ENCODE measurements at regions not wholly inside any gene's neighbourhood (a gene's known extent, or its start where the extent isn't known, plus 50 kb on each side); places are given as distances from the start of the nearest gene placed in this dataset.

- H3K4me3 ChIP-seq (ENCODE audit: low read depth, low read length), result no peak overlapping the region
- DNase-seq, result no peak
- no peak for TF ChIP-seq CTCF (IDR thresholded peaks at IDR 0.05; ENCODE audit: low read depth, low read length)
Observed at GRCh38 chr20:61185841-61186601, 66.0 kb upstream of the CDH4 start.

DNA sequence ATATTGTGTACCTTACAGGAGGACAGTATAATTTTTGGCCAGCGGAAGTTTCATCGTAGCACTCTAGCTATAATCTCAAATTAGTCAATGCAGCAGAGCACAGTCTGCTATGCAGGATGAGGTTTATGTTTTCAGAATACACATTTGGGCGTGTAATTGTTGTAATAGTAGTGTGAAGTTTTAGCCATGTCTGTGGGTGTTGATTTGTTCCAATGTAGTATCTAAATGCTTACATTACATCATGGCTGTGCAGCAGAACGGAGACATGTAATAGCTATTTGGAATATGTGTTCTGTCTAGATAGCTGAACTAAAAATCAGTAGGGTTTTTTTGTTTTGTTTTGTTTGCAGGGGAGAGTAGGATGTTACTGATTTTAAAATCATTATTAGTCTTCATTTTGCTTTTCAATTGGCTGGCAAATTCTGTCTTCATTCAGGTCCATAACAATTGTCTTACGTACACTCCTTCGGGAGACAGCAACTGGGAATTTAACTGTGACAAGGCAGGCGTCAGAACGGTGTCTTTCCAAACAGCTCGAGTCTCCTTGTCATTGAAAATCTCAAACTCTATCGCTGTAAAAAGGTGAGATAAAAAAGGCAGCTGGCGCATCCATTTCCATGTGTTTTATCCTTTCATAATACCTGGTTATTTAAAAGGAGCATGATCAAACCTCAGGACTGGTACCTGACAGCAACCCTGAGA lies 65.1 kb upstream of the CDH4 start:
- no peaks in the 10 kb centered on the region for H3K36me3 ChIP-seq
- H3K4me1 ChIP-seq, result no peaks in the 10 kb centered on the region
- DNase-seq, result no peak
- H3K4me3 ChIP-seq (ENCODE audit: low read depth, low read length), result no peak overlapping the region
- no peaks in the 10 kb centered on the region for H3K9me3 ChIP-seq
- peaks cover 6% of the 10 kb centered on the region; the same call in 1 of the 2 replicates for H3K27me3 ChIP-seq
- TF ChIP-seq CTCF (IDR thresholded peaks at IDR 0.05; ENCODE audit: low read depth, low read length), result no peak

More at GRCh38 chr20:61185841-61186601, 66.0 kb upstream of the CDH4 start:
- no peaks in the 10 kb centered on the region for H3K4me1 ChIP-seq
- peaks cover 6% of the 10 kb centered on the region; the same call in 1 of the 2 replicates for H3K27me3 ChIP-seq
- H3K9me3 ChIP-seq, result no peaks in the 10 kb centered on the region
- no peaks in the 10 kb centered on the region for H3K36me3 ChIP-seq

- H3K4me1 ChIP-seq, result no peaks in the 10 kb centered on the region
- no peak overlapping the region for H3K4me3 ChIP-seq (ENCODE audit: low read depth, low read length)
- no peaks in the 10 kb centered on the region for H3K36me3 ChIP-seq
- no peak for DNase-seq
- TF ChIP-seq CTCF (IDR thresholded peaks at IDR 0.05; ENCODE audit: low read depth, low read length), result no peak
- H3K27me3 ChIP-seq, result peaks cover 5% of the 10 kb centered on the region; the same call in 1 of the 2 replicates
- no peaks in the 10 kb centered on the region for H3K9me3 ChIP-seq
Observed at GRCh38 chr20:61189534-61189933, 62.5 kb upstream of the CDH4 start.

DNA sequence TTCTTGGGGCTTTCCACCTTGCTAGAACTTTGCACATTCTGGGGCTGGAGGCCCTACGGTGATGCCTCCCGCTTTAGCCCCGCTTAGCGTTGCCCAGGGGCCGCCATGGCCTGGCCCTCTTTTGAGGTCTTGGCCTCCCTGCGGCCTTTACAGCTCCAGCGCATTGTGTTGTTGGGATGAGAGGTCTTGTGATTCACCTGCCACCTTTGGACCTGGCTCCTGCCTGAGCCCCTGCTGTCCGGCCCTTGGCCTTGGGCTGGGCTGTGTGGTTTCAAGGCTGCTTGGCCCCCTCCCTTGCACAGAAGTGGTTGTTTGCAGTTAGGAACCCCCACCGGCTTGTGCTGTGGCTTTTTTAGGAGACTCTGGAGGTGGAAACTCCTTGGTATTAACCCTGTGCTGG lies 61.0 kb upstream of the CDH4 start:
- no peak for DNase-seq
- TF ChIP-seq CTCF (IDR thresholded peaks at IDR 0.05; ENCODE audit: low read depth, low read length), result no peak
- H3K9me3 ChIP-seq, result no peaks in the 10 kb centered on the region

DNA sequence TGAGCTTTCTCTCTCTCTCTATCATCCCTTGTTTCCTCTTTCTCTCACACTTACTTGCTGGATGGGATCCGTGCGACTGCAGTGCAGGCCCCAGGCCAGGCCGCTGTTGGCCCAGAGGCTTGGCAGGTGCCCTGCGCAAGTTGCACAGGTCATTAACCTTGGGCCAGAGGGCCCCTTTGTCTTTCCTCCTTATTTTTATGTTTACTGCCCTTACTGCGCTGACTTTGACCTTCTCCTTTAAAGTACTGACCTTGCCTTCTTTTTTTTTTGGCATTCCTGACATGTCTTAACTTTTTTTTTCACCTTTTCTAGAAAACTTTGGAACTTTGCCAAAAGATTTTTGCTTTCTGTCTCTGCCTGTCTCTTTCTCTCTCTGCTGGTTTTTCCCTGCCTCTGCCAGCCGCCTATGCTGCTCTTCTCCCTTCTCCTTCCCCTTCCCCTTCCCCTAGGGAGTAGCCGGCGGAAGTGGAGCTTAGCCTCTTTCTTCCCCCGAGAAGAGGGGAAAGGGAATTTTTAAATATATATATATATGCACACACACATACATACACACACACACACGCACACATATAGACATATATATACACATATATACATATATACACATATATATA lies 59.6 kb upstream of the CDH4 start:
- no peak for DNase-seq
- H3K9me3 ChIP-seq, result no peaks in the 10 kb centered on the region
- H3K27me3 ChIP-seq, result no peaks in the 10 kb centered on the region
- no peaks in the 10 kb centered on the region for H3K36me3 ChIP-seq
- H3K4me1 ChIP-seq, result no peaks in the 10 kb centered on the region
- no peak for TF ChIP-seq CTCF (IDR thresholded peaks at IDR 0.05; ENCODE audit: low read depth, low read length)
- H3K4me3 ChIP-seq (ENCODE audit: low read depth, low read length), result no peak overlapping the region

More for the DNA sequence above, 61.0 kb upstream of the CDH4 start:
- 0 out of 2 replicates have a peak, but pooled peaks cover 1% of the 10 kb centered on the region for H3K27me3 ChIP-seq
- H3K4me1 ChIP-seq, result no peaks in the 10 kb centered on the region
- no peak overlapping the region for H3K4me3 ChIP-seq (ENCODE audit: low read depth, low read length)
- no peaks in the 10 kb centered on the region for H3K36me3 ChIP-seq
